H9 (cell line): ENCODE measurements at regions not wholly inside any gene's neighbourhood (a gene's known extent, or its start where the extent isn't known, plus 50 kb on each side); places are given as distances from the start of the nearest gene placed in this dataset.

Experiments
- DNase-seq: peaks from one replicate; pipeline ENCODE4 v3.0.0-alpha.2; 2017
- H2AFZ ChIP-seq: one replicate; pipeline ENCODE4 v1.6.1; 2013; ENCODE audit warnings: mild to moderate bottlenecking, low read length, control low read depth, moderate library complexity
- H2AK5ac ChIP-seq: 2 replicates; pipeline ENCODE4 v1.6.1; 2013; ENCODE audit warnings: low read length, control low read depth, mixed read lengths; ENCODE audit not compliant: insufficient read length
- H2BK120ac ChIP-seq: one replicate; pipeline ENCODE4 v1.6.1; 2013; ENCODE audit warnings: low read depth, mild to moderate bottlenecking, low read length, control low read depth, inconsistent platforms; ENCODE audit not compliant: poor library complexity, severe bottlenecking
- H2BK12ac ChIP-seq: 2 replicates; pipeline ENCODE4 v1.6.1; 2013; ENCODE audit warnings: low read length, control low read depth, mixed read lengths, low read depth; ENCODE audit not compliant: insufficient read length
- H2BK15ac ChIP-seq: 2 replicates; pipeline ENCODE4 v1.6.1; 2013; ENCODE audit warnings: low read depth, low read length, control low read depth
- H2BK20ac ChIP-seq: one replicate; pipeline ENCODE4 v1.6.1; 2013; ENCODE audit warnings: low read depth, mild to moderate bottlenecking, low read length, control low read depth, inconsistent platforms; ENCODE audit not compliant: poor library complexity, severe bottlenecking
- H2BK5ac ChIP-seq: 2 replicates; pipeline ENCODE4 v1.6.1; 2013; ENCODE audit warnings: low read length, control low read depth, mixed read lengths; ENCODE audit not compliant: insufficient read length
- H3K14ac ChIP-seq: 2 replicates; pipeline ENCODE4 v1.6.1; 2013; ENCODE audit warnings: low read length, control low read depth; ENCODE audit not compliant: insufficient read depth
- H3K18ac ChIP-seq: 2 replicates; pipeline ENCODE4 v1.6.1; 2013; ENCODE audit warnings: low read depth, mild to moderate bottlenecking, mixed read lengths, low read length, control low read depth; ENCODE audit not compliant: insufficient read length
- H3K23ac ChIP-seq: 2 replicates; pipeline ENCODE4 v1.6.1; 2013; ENCODE audit warnings: low read length, control low read depth, mixed read lengths, low read depth; ENCODE audit not compliant: insufficient read length
- H3K23me2 ChIP-seq: 2 replicates; pipeline ENCODE4 v1.6.1; 2013; ENCODE audit warnings: low read depth, mild to moderate bottlenecking, mixed read lengths, low read length, control low read depth; ENCODE audit not compliant: insufficient read length, poor library complexity, severe bottlenecking
- H3K27ac ChIP-seq: 2 replicates; pipeline ENCODE4 v1.5.1; 2013; ENCODE audit warnings: low read length, control low read depth, mixed read lengths, low read depth; ENCODE audit not compliant: insufficient read length
- H3K27me3 ChIP-seq: 2 replicates; pipeline ENCODE4 v1.6.1; 2013; ENCODE audit warnings: low read length, control low read depth, inconsistent platforms; ENCODE audit not compliant: insufficient read depth
- H3K4ac ChIP-seq: 2 replicates; pipeline ENCODE4 v1.6.1; 2013; ENCODE audit warnings: low read depth, mild to moderate bottlenecking, control low read depth, inconsistent platforms, low read length, moderate library complexity
- H3K4me1 ChIP-seq: 2 replicates; pipeline ENCODE4 v1.6.1; 2013; ENCODE audit warnings: low read length, control low read depth, inconsistent platforms; ENCODE audit not compliant: insufficient read depth
- H3K4me2 ChIP-seq: 2 replicates; pipeline ENCODE4 v1.6.1; 2013; ENCODE audit warnings: low read length, control low read depth, mixed read lengths; ENCODE audit not compliant: insufficient read length, insufficient read depth
- H3K56ac ChIP-seq: 2 replicates; pipeline ENCODE4 v1.6.1; 2013; ENCODE audit warnings: low read depth, mild to moderate bottlenecking, mixed read lengths, low read length, control low read depth; ENCODE audit not compliant: insufficient read length
- H3K79me1 ChIP-seq: 2 replicates; pipeline ENCODE4 v1.6.1; 2013; ENCODE audit warnings: low read depth, mild to moderate bottlenecking, moderate library complexity, low read length, control low read depth, inconsistent platforms; ENCODE audit not compliant: insufficient read depth, poor library complexity, severe bottlenecking
- H3K79me2 ChIP-seq: 2 replicates; pipeline ENCODE4 v1.6.1; 2013; ENCODE audit warnings: low read length, control low read depth, inconsistent platforms; ENCODE audit not compliant: insufficient read depth
- H3K9ac ChIP-seq: 2 replicates; pipeline ENCODE4 v1.6.1; 2013; ENCODE audit warnings: low read length, control low read depth, mixed read lengths; ENCODE audit not compliant: insufficient read length; ENCODE audit errors: extremely low read depth
- H3K9me3 ChIP-seq: one replicate; pipeline ENCODE4 v1.6.1; 2013; ENCODE audit warnings: low read depth, low read length, inconsistent platforms; ENCODE audit not compliant: control insufficient read depth
- H3T11ph ChIP-seq: one replicate; pipeline ENCODE4 v1.6.1; 2013; ENCODE audit warnings: mild to moderate bottlenecking, low read length, control low read depth, inconsistent platforms
- H4K20me1 ChIP-seq: one replicate; pipeline ENCODE4 v1.6.1; 2013; ENCODE audit not compliant: control insufficient read depth, insufficient read length, insufficient read depth
- H4K5ac ChIP-seq: 2 replicates; pipeline ENCODE4 v1.6.1; 2013; ENCODE audit warnings: low read depth, mild to moderate bottlenecking, mixed read lengths, low read length, control low read depth; ENCODE audit not compliant: insufficient read length
- H4K8ac ChIP-seq: replicated peaks from 2 replicates; pipeline ENCODE4 v1.6.1; 2013; ENCODE audit warnings: low read length, control low read depth, mixed read lengths, low read depth; ENCODE audit not compliant: insufficient read length
- H4K91ac ChIP-seq: 2 replicates; pipeline ENCODE4 v1.6.1; 2013; ENCODE audit warnings: low read depth, mild to moderate bottlenecking, moderate library complexity, mixed read lengths, low read length, control low read depth; ENCODE audit not compliant: insufficient read length
- H3K27ac Mint-ChIP-seq, 3 experiments: 2 replicates in 2 of 3; 3 replicates in 1 of 3; pipeline ENCODE4 v1.8.0; 2020 to 2021; ENCODE audit warnings: mixed read lengths in 3 of 3, mild to moderate bottlenecking in 1 of 3, moderate library complexity in 1 of 3
- H3K27me3 Mint-ChIP-seq: 2 replicates; pipeline ENCODE4 v1.8.0; 2021; ENCODE audit warnings: low read depth, mild to moderate bottlenecking, moderate library complexity, mixed read lengths
- H3K36me3 Mint-ChIP-seq, 3 experiments: 2 replicates in 2 of 3; 3 replicates in 1 of 3; pipeline ENCODE4 v1.8.0; 2020 to 2021; ENCODE audit warnings: low read depth in 3 of 3, mixed read lengths in 3 of 3; ENCODE audit not compliant: insufficient read depth in 1 of 3
- H3K4me1 Mint-ChIP-seq, 2 experiments: 2 replicates each; pipeline ENCODE4 v1.8.0; 2020; ENCODE audit warnings: mixed read lengths in 2 of 2
- H3K4me3 Mint-ChIP-seq, 2 experiments: 2 replicates in 1 of 2; 3 replicates in 1 of 2; pipeline ENCODE4 v1.8.0; 2020 to 2021; ENCODE audit warnings: mild to moderate bottlenecking in 2 of 2, mixed read lengths in 2 of 2, moderate library complexity in 1 of 2
- H3K9me3 Mint-ChIP-seq, 2 experiments: 2 replicates in 1 of 2; 3 replicates in 1 of 2; pipeline ENCODE4 v1.8.0; 2020; ENCODE audit warnings: mild to moderate bottlenecking in 2 of 2, mixed read lengths in 2 of 2, moderate library complexity in 1 of 2
- CTCF ChIP-seq: fragments of 200-600 bp; sonication (generic); conservative IDR thresholded peaks from 3 replicates; pipeline ENCODE4 v1.8.0; 2021; ENCODE audit warnings: antibody characterized with exemption, mild to moderate bottlenecking
- WGBS: extraction: QIAGEN DNeasy Blood & Tissue Kit; methylation state at CpG from one replicate; pipeline ENCODE4 v1.1.7; 2013; ENCODE audit warnings: missing lambda C conversion rate, low lambda C conversion rate, mixed read lengths; ENCODE audit not compliant: insufficient read length; ENCODE audit errors: extremely low coverage; 5-methylcytosine and 5-hydroxymethylcytosine counted together

- DNase-seq = no peak
- H2BK5ac ChIP-seq = no peak overlapping the region
Measured at GRCh38 chr12:93042684-93043083, 113.6 kb upstream of the EEA1 start.

More at GRCh38 chr12:93042684-93043083, 113.6 kb upstream of the EEA1 start:
- no peak overlapping the region for H3K4me3 Mint-ChIP-seq
- peaks cover 0 to 1% (median 0%) of the 10 kb centered on the region in 3 experiments; a peak in 2 of 7 replicates for H3K36me3 Mint-ChIP-seq
- H3K27ac Mint-ChIP-seq = no peak overlapping the region
- Histone ChIP-seq H3K14ac (no peak overlapping the region), H4K8ac (no peak overlapping the region), H3K9me3 (no peaks in the 10 kb centered on the region), H3K4me2 (no peak overlapping the region), H2AK5ac (no peak overlapping the region), H3K56ac (no peak overlapping the region), H3K27me3 (no peaks in the 10 kb centered on the region), H3K4me1 (no peaks in the 10 kb centered on the region), H2BK12ac (no peak overlapping the region), H3K79me2 (no peaks in the 10 kb centered on the region), H2AFZ (no peak overlapping the region), H3T11ph (no peak overlapping the region), H2BK20ac (no peak overlapping the region), H4K91ac (no peak overlapping the region), H4K5ac (no peak overlapping the region), H2BK120ac (no peak overlapping the region), H3K9ac (no peak overlapping the region), H2BK15ac (no peak overlapping the region), H3K79me1 (no peaks in the 10 kb centered on the region), H3K27ac (no peak overlapping the region), H3K18ac (no peak overlapping the region), H4K20me1 (no peaks in the 10 kb centered on the region), H3K4ac (no peak overlapping the region), H3K23ac (no peak overlapping the region), H3K23me2 (no peaks in the 10 kb centered on the region)
- no peaks in the 10 kb centered on the region for H3K27me3 Mint-ChIP-seq
- H3K4me1 Mint-ChIP-seq = peaks cover 0 to 2% of the 10 kb centered on the region in 2 experiments; a peak in 1 of 4 replicates
- no peak for TF ChIP-seq CTCF
- no peaks in the 10 kb centered on the region for H3K9me3 Mint-ChIP-seq
- WGBS = no CpG with 5 or more reads among the region's 6 CpGs
